H54 (cell line): ENCODE measurements at regions not wholly inside any gene's neighbourhood (a gene's known extent, or its start where the extent isn't known, plus 50 kb on each side); places are given as distances from the start of the nearest gene placed in this dataset.

Experiments used
- DNase-seq: peaks from one replicate; pipeline ENCODE4 v3.0.0; 2011; ENCODE audit warnings: low spot score, mixed read lengths; ENCODE audit not compliant: insufficient read length
- FAIRE-seq: peaks from 3 replicates; lab custom pipeline; 2011; peaks lifted over from hg19 to GRCh38; lab: Jason Lieb, UNC
- POLR2A ChIP-seq: IDR thresholded peaks from 2 replicates; pipeline ENCODE4 v1.6.1; 2011; ENCODE audit warnings: low read depth, mild to moderate bottlenecking, low read length

DNA sequence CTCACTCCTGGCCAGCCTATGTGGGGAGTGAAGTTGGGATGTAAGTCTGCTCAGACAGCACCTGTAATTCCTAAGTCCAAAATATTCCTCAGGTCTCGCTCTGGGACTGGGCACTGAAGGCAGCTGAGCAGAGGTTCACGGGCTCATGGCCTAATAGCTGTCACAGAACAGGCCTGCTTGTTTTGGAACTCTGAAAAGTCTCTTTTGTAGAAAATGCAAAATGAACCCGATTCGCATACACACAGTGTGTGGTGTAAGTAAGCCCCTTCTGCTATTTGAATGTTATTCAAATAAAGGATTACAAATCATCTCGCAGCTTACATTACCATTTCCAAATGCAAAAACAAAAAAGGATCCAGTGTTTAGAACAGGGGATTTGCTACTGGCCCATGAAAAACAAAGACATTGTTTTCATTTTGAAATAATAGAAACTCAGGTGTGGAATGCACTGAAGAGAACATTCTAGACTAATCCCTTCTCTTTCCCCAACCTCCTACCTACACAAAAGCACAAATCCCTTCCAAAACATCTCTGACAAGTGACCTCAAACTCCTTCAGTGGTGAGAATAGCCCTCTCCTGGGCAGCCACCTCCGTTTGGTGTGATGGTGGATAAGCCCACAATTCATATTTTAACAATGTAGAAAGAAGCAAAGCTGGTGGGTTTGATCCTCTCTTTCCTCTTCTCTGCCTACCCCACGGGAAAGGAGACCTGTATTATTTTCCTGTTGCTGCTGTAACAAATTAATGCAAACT lies 118.3 kb upstream of the NCK2 start:
- no peak for FAIRE-seq
- no peak for TF ChIP-seq POLR2A
- DNase-seq = no peak

DNA sequence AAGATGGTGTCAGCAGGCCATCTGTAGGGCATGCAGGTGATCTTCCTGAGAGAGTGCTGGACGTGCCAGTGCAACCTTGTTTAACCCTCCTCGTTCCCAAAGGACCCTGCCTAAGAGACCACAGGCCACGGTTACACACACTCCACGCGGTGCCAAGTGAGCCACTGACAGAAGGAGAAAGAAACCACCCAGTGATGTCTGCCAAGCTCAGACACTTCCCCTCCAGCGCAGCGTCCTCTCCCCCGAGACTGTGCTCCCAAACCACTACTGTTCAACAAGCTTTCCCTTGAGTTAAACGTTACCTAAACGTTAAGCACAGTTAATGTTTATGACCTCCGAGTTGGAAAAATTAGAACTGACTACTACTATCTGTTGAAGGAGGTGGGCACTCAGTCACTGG lies 119.1 kb upstream of the NCK2 start:
- FAIRE-seq = no peak
- no peak for DNase-seq
- no peak for TF ChIP-seq POLR2A

DNA sequence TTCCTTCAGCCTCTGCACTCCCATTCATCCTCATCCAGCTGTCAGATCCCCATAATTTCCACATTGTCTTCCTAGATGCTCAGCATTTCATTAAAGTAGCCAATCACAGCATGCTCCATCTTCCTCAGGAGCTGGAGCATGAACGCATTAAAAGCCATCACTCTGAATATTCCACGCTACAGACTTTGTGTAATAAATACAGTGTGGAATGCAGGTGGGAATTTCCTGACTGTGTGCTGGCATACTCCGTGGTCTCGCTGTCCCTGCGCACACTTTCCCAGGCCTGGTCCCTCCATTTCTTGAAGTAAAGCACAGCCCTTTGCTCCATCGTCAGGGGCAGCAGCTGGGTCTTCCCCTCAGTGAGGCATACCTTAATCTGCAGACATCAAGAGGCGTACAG lies 123.7 kb upstream of the NCK2 start:
- DNase-seq (no peak), FAIRE-seq (no peak)
- TF ChIP-seq POLR2A = no peak

DNA sequence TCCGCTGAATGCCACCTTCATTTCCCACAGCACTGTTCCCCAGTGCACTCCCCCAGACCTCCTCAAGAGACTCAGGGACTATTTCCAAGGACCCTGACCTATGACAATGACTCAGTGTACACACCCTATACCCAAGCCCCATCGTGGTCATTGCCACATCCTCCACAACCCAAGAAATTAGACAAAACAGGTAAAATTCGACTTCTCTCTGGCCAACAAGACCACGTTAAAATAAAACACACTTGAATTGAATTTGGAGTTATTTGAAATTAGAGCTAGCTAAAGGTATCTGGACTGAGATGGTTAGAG lies 126.4 kb upstream of the NCK2 start:
- TF ChIP-seq POLR2A = no peak
- FAIRE-seq = no peak
- no peak for DNase-seq

DNA sequence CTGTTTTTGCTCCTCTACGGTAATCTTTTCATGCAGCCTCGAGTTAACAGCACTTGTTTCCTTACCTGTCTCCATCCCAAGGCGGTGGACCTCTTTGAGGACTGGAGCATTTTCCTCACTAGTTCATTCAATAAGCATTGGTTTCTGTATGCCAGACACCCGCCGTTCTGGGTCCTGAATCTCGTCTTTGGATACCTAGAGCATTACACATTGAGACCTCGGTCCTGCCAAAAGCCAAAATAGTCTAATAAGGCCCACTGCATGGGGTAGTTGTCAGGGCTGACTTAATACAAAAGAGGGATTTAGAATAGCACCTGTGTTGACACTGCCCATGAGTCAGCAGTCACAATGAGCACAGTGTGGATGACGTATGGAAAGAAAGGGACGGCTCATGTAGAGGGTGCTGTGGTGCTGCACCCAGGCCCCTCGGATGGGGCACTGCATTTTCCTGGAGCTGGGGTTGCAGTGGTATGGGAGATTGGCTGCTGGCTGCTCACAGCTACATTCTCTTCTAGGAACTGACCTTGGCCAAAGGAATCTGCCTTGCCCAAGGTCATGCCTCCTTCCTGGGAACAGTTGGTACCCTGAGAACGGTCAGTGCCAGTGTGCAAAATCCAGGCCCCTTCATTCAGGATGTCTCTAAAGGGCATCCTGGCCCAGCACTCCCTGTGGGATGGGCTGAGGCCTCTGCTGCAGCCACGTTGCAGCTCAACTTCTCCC lies 126.9 kb upstream of the NCK2 start:
- FAIRE-seq = no peak
- TF ChIP-seq POLR2A = no peak
- DNase-seq = no peak

DNA sequence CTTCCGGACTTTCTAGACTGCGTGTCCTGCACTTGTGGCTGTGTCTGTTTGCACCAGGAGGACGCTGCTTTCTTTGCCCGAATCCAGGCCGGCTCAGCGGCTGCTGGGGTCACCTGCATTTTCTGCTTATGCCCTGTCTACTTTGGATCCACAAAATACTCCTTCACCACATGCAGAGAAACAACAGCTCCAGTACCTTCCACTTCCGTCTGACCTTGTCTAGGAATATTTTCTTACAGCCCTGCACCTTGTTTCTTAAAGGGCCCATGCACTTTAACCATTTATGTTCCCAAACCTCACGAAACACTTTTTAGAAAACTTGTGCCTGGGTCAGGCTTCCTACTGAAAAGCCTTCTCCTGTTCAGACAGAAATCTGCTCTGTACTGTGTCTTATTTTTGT lies 129.4 kb upstream of the NCK2 start:
- TF ChIP-seq POLR2A = no peak
- DNase-seq (no peak), FAIRE-seq (no peak)

DNA sequence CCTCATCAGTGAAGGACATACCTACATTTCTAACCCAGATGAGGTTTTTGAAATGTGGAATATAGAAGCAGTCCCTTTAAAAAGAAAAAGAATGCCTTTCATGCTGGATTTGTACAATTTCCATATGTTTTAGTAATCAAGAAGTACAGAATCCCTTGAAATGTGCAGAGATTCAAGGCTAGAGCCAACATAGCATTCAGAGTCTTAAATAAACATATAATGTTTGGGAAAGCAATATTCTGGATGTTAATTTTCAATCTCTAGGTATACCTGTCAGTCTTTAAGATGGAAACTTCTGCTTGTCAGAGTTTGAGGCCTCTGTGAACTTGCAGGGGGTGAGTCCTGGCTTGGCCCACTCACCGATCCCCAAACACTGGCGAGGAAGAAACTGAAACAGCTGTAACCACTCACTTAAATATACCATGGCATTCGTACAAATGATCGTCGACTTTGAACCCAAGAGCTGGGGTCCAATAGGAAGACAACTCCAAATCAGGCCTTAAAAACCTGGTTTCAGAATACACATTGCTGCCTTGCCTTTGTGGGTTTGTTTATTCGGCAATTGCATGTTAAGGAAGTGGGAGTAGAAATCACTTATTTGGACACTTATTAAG lies 132.8 kb upstream of the NCK2 start:
- TF ChIP-seq POLR2A = no peak
- FAIRE-seq (no peak), DNase-seq (no peak)

DNA sequence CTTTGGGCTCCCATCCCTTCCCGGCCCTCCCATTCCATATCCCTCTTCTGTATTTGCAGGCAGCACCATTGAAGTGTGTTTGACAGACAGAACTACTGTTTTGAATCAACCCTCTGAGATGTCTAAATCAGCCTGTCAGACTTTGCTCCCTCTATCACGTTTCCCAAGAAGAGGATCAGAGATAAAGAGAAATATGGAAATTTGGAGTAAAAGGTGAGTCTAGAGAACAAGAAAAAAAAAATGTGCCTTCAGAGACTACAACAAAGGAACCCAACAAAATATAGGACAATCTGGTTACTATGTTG lies 133.4 kb upstream of the NCK2 start:
- TF ChIP-seq POLR2A = no peak
- no peak for FAIRE-seq

DNA sequence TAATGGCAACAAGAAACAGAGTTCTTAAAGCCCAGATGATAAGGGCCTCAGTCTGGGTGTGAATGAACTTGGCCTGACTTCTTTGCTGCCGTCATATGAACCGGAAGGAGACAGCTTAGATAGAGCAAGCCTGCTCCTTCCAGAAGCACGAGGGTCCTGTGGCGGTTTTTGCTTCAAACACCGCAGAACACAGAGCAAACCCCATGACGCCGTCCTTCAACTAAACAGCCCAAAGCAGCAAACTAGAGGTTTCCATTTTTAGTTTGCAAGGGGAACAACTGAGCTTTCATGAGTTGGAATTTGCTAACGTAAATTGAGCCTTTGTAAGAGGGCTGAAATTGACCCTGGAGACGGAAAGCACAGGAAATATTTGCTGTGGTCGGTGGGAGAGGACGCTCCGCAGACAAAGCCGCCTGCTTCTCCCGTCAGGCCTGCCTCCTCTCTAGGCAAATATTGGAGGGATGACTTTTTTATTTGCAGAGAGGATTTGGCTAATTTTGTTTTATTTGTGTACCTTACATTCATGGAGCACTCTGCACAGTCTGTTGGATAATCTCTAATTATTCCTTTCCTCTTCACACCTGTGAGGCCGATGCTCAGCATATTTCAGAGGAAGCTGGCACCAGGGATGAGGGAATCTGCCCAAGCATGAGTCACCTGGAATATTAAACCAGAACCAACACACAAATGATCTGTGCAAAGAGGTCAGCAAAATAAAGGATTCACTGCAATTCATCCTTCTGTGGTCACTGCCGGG lies 134.0 kb upstream of the NCK2 start:
- TF ChIP-seq POLR2A = no peak
- FAIRE-seq = no peak
- no peak for DNase-seq

More for the DNA sequence above, 133.4 kb upstream of the NCK2 start:
- no peak for DNase-seq

DNA sequence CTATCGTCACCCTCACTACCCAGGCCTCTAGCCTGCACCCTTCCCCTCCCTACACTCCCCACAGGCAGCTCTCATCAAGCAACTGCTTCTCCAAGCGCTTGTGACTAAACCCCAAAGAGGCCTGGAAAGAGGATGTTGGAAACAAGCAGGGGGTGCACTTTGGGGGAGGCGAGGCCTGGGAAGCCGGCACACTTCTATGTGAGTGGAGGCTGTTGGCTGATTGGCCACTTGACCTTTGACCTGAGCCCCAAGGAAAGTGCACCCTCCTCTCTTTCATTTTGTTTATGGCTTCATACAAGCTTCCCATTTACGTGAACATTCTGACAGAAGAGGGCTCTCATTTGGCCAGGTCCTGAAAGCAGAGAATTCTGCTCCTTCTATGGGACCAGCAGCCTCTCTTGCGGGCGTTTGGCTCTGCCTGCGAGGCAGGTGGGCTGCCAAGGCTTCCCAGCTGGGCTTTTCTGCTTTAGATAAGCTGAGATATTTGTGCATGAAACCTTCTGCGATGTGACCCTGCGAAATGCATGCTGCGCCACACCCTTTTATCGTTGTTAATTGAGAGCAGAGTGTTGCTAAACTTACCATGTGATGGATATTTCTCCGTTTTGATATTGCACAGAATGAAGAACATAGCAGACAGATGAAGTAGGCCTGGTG lies 134.8 kb upstream of the NCK2 start:
- TF ChIP-seq POLR2A = no peak
- DNase-seq (no peak), FAIRE-seq (no peak)

DNA sequence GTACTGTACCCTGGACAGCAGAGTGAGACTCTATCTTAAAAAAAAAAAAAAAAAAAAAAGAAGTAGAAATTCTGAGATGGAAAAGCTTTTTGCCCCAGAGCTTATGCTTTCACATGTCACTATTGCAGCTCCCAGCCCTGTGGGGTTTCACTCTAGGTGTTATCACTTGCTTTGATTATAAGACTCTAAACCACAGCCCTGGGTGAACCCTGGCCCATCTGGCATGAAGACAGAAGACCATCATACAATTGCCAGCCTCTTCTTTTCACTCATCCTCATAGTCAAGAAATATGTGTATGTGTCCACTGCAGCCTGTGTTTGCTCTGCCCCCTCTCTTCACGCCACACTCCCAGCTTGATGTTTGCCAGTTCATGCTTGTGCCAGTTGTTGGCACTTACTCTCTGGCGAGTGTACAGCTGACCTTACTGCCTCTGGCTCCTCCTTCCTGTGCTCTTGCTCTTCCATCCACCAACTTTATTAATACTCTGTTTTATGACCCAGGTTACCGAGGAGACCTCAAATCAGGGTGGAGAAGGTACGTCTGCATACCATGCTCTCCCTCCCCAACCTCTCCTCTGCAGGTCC lies 136.7 kb upstream of the NCK2 start:
- no peak for TF ChIP-seq POLR2A
- FAIRE-seq (no peak), DNase-seq (no peak)

DNA sequence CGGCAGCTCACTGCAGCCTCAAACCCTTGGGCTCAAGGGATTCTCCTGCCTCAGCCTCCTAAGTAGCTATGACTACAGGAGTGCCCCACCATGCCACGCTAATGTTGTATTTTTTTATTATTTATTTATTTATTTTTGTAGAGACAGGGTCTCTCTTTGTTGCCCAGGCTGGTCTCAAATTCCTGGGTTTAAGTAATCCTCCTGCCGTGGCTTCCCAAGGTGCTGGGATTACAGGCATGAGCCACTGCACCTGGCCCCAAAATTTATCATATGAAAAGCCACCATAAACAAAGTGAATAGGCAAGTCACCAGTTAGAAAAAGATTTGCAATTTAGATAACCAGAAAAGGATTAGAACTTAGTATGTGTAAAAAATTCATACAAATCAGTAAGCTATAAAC lies 138.6 kb upstream of the NCK2 start:
- FAIRE-seq = no peak
- no peak for DNase-seq
- no peak for TF ChIP-seq POLR2A

DNA sequence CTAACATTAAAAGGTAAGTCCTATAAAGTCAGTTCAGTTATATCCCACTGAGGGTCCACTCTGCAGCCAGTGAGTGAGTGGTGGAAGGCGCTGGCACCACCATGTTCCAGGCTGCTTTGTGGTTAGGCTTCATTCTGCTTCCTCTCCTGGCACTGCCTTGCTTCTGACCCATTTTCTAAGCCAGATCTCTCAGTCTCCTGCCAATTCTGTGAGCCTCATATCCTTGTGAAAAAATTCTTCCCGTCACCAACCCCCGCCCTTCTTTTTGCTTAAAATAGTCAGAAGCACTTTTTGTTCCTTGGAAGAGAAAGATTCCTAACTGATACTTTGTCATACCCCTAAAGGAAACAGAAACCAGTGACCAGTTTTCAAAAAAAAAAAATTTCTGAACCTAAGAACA lies 139.8 kb upstream of the NCK2 start:
- TF ChIP-seq POLR2A = no peak
- no peak for DNase-seq
- no peak for FAIRE-seq
